ENCODE measurements at regions not wholly inside any gene's neighbourhood (a gene's known extent, or its start where the extent isn't known, plus 50 kb on each side); places are given as distances from the start of the nearest gene placed in this dataset.
A peak's percentile ranks its signal among the peaks of the same experiment; 100 is the strongest.

DNA sequence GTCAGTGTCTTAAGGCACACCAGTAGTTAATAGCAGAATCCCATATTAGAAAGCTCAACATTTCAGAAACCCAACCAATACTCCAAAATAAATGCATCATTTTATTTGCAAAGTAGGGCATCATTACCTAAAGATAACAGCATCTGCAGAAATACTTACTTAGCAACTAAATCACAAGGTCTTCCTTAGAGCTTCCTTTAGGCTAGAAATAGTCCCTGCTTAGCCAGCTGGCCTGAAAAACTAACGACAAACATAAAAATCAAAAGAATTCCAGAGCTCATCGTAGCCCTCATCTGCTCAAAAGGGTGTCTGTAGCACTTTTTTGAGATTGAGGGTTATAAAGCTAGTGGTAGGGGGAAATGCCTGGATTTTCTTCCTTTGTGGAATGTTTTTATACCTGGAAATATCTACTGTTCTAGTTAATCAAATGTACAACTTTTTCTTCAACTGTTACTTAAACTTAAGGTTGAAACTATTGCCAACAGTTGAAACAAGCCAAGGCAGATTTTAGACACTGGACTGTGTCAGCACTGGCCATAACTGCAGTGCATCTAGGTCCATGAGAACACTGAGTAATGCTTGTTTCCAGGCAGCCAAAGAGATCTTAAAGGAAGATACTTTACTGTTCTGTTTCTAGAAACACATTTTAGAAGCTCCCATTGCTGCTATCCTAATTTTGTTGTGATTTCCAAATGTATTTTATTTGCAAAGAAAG, 129.4 kb upstream of the RASA1 start:
- no peak for DNase-seq (ENCODE audit: low read depth)

DNA sequence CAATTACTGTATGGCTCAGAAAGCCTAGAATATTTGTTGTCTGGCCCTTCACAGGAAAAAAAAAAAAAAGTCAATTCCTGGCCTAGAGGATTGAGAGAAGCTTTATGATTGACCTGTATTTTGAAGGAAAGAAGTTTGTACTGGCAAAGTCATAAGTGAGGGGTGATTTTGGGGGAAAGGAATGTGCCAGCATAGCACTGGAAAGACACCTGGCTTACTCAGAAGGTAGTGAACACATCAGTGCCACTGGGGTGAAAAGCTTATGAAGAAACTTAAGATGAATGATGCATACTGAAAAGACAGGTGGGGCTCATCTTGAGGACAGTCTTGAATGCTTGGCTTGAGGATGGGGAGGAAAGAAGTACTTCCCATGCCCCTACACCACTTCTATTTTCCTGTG, 127.9 kb upstream of the RASA1 start:
- no peak for DNase-seq (ENCODE audit: low read depth)

DNA sequence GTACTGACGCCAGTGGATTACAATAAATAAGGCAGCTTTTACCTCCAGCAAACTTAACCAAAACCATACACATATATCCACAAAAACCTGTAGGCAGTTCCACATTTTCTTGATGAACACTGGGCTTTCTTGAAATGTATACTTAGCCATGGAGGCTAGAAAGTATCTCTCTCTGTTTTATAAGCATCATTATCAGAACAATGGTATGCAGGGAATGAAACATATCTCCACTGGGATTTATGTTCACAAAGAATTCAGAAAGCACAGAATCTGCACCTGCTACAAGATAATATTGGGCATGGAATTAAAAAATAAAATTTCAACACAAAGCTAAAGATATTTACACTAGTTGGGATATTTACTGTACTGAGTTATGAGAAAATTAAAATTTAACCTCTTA, 126.1 kb upstream of the RASA1 start:
- DNase-seq (ENCODE audit: low read depth), result no peak

DNA sequence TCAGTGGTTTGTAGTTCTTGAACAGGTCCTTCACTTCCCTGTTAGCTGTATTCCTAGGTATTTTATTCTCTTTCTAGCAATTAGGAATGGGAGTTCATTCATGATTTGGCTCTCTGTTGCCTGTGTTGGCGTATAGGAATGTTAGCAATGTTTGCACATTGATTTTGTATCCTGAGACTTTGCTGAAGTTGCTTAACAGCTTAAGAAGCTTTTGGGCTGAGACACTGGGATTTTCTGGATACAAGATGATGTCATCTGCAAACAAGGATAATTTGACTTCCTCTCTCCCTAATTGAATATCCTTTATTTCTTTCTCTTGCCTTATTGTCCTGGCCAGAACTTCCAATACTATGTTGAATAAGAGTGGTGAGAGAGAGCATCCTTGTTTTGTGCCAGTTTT, 121.8 kb upstream of the RASA1 start:
- DNase-seq (ENCODE audit: low read depth), result peak; percentile 47

DNA sequence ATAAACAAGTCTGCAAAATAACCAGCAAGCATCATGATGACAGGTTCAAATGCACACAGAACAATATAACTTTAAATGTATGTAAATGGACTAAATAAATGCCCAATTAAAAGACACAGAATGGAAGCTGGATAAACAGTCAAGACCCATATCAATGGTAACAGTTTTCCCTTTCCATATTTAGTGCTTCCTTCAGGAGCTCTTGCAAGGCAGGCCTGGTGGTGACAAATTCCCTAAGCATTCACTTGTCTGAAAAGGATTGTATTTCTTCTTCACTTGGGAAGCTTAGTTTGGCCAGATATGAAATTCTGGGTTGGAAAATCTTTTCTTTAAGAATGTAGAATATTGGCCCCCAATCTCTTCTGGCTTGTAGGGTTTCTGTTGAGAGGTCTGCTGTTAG, 120.2 kb upstream of the RASA1 start:
- DNase-seq (ENCODE audit: low read depth), result peak; percentile 40

DNA sequence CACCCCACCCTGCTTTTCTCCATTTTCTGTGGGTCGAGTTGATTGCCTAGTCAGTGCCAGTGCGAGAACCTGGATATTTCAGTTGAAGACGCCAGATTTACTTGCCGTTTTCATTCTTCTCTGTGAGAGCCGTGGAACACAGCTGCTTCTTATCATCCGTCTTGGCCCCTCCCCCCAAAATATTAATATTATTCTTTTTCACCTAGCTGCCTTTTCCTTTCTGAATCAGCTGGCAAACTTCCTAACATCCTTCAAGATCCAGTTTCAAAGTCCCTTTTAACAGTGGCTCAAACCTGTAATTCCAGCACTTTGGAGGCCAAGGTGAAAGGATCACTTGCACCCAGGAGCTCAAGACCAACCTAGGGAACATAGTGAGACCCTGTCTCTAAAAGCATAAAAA, 117.1 kb upstream of the RASA1 start:
- peak; percentile 24 for DNase-seq (ENCODE audit: low read depth)

DNA sequence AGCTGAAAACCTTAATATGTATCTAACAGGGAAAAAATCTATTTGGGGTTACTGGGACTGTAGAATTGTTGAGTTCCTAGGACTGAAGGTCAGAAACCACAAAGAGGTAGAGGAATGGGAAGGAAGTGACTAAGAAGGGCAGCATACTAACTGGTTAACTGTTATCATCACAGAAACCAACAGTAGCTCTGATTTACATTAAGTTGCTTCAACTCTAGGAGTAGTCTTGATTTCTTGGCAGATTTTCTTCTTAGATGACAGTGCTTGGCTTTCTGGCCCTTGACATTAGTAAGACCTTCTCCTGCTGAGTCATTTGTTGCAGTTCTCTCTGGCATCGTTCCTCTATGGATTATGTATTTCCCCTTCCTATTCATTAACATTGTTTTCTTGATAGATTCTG, 116.1 kb upstream of the RASA1 start:
- peak; percentile 99 for DNase-seq (ENCODE audit: low read depth)

DNA sequence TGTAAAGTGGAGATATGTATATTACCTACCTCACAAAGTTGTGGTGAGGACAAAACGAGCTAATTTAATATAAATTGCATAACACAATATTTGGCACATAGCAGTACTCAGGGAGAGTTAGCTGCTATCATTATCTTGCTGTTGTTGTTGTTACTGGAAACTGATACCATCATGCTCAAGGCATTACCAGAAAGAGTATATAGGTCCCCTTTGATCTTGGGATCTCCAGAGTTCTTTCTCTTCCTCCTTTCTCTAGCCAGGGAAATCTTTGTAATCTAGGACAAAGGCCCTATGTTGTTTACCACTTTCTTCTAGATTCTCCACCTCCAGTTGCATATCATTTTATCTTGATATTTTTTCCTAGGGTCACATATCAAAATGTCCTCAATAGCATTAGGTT, 114.8 kb upstream of the RASA1 start:
- DNase-seq (ENCODE audit: low read depth), result no peak

DNA sequence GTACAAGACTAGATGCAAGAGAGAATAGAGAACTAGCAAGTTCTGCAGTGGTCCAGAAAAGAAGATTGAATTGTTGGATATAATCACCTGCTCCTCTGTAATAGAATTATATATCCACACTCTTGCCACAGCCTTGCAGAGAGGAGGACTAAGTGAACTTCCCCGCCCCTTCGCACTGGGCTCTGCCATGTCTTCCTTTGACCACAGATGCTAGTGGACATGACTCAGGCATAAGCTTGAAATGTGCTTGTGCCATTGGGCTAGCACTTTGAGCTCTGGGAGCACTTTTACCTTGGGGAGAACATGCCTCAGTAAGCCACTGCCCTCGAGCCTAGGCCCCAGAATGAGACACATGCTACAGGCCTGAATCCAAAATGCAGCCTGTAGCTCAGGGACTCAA, 113.5 kb upstream of the RASA1 start:
- DNase-seq (ENCODE audit: low read depth), result peak; percentile 29

DNA sequence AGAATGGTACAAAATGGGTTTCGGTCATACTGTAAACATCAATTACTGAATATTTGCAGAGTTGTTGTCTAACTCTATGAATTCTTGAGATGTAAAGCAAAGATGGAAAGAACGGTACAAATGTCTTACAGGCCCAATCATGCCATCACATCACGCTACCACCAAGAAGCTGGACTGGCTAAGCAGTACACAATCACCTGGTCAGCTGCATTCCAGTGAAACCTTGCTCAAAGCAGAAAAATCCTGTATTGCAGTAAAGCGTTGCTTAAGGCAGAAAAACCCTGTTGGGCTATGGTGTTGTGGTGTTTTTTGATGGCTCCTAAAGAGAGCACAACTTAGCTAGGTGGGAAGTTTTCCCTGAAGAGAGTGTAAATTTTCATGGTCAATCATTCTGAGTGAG, 112.6 kb upstream of the RASA1 start:
- no peak for DNase-seq (ENCODE audit: low read depth)

DNA sequence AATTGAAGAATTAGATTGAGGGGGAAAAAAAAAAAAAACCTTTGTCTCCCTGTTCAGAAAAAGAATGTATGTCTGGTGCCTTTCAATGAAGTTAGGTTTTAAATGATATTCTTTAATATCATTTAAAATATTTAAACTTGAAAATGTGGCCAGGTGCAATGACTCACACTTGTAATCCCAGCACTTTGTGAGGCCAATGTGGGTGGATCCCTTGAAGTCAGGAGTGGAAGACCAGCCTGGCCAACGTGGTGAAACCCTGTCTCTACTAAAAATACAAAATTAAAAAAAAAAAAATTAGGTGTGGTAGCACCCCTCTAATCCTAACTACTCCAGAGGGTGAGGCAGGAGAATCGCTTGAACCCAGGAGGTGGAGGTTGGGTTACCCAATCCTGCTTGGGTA, 111.1 kb upstream of the RASA1 start:
- no peak for DNase-seq (ENCODE audit: low read depth)

DNA sequence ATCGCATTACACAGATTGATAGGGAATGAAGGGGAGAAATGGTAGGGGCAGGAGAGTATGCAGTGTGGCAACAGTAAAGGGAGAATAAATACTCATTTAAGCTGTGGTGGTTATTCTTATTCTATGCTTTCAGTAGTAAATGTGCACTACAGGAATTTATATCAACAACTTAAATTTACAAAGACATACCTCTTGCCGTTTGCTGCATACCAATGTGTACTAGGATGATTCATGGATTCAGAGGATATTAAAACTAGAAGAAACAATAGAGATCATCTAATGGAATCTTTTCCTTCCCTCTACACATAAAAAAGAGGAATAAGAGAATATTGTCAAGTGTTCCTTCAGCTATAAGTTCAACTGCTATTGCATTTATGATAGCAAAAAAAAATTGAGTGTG, 103.3 kb upstream of the RASA1 start:
- peak; percentile 32 for DNase-seq (ENCODE audit: low read depth)

DNA sequence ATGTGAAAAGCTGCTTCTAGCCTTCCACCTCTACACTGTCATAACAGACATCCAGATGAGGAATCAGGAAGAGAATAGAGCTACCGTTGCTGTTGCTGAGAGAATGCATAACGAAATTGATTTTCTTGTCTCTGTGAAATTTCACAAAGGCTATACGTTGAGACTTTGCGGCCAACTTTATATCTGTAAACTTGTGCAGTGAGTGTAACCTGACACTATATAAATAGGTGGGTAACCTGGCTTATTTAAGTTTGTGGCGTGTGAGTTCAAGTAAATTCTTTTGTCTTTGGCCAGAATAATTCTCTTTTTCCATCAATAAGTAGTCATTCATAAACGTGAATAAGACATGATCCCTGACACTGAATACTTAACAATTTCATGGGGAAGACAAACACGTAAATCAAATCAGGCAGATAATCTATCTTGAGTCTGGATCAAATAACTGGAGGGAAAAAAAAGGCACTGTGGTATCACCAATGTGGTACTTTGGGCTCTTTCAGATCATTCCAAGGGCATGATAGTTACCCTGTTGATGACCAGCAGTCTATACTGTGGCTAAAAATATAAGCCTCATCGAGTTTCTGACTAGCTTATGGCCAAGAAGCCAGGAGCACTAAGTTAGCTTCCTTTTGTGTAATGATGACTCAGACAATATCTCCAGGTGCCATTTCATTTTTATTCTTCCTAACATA, 98.2 kb upstream of the RASA1 start:
- peak; percentile 27 for DNase-seq (ENCODE audit: low read depth)

DNA sequence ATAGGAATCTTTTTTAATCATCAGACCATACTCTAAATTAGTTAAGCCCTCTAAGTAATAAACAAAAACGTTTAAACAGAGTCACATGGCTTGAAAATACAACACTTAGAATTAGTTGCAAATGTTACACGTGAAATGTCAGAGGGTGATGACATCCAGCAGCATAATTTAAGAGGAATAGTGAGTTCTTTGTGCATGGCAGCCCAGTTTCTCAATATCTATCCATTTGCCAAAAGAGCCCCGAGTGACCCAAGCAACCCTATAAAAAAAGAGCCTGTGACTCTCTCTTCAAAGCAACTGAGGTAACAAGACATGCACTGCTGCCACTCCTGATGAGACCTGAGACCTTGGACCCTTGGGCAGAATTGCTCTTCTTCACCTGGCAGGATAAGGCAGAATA, 96.9 kb upstream of the RASA1 start:
- no peak for DNase-seq (ENCODE audit: low read depth)

DNA sequence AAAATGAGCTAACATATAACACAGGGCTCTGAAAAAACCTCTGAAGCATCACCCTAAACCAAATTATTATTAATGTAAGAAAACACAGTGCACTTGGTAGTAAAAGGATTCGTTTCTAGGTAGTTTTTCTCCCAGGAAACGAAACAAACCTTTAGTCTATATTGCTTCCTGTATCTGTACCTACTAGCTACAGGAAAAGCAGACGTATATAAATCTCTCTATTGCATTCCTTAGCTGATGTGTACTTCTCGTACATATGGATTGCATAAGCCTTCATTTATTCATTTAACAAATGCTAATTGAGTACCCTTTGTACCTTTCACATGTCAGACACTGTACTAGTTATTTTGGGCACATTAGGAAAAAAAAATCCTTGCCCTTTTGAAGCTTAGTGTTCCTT, 85.0 kb upstream of the RASA1 start:
- no peak for DNase-seq (ENCODE audit: low read depth)

DNA sequence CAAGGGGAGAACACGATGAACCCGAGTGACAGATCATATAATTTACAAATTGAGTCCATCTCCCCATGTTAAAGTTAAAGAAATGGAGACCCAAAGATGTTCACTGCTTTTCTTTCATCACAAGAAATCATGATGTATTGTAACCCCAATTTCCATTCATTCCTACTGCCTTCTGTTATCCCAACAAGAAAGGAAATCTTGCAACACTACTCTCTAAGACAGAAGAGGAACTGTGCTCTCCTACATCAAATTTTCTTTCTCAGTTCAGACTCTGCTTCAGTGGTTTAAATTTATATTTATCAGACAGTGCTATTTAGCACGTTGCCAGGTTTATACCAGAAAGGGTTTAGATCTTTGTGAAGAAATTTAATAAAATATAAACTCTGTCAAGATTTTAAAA, 83.8 kb upstream of the RASA1 start:
- no peak for DNase-seq (ENCODE audit: low read depth)

DNA sequence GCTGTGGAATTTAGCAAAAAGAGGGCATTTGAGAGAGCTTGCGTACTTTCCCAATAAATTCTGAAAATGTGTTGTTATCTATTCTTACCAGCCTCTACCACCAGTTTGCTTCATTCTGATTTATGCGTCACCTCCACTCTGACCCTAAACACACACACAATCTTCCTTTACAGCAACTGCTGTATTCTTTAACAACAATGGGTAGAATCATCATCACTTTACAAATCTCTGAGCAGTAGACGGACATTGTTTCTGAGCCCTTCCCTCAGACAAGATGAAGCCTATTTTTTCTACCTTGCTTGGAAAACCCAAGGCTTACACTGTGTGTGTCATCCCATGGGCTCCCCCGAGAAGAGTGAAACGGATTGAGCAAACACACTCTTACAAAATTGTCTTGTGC, 83.1 kb upstream of the RASA1 start:
- DNase-seq (ENCODE audit: low read depth), result no peak

DNA sequence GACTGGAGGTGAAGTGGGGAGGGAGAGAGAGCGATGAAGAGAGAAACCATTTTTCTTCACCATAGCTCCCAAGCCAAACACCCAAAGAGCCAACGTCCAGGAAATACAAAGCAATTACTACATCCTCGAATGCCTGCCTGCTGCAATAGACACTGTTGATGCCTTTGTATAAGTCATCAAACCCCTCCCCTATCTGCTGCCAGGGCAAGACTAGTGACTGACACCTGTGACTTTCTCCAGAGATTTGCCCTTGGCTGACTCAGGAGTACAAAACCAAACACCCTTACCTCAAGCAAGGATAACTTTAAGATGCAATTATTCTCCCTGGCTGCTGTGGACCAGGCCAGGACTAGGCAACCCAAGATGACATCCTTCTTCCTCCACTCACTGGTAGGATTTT, 81.8 kb upstream of the RASA1 start:
- no peak for DNase-seq (ENCODE audit: low read depth)

DNA sequence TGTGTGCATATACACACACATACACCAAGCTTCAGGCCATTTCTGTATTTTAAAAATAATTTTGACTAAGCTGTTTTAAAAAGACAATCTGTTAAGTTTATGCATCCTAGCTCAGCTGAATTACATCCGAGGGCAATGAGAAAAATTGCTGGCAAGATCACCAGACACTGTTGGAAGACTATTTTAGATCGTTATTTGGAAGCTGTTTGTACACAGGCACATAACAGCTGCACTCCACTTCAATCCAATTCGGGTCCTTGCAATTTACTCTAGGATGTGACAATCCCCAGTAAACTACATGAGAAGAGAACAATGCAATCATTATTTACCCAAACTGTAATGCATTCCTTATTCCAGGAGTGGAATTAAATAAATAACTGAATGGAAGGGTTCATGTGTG, 79.3 kb upstream of the RASA1 start:
- DNase-seq (ENCODE audit: low read depth), result no peak

DNA sequence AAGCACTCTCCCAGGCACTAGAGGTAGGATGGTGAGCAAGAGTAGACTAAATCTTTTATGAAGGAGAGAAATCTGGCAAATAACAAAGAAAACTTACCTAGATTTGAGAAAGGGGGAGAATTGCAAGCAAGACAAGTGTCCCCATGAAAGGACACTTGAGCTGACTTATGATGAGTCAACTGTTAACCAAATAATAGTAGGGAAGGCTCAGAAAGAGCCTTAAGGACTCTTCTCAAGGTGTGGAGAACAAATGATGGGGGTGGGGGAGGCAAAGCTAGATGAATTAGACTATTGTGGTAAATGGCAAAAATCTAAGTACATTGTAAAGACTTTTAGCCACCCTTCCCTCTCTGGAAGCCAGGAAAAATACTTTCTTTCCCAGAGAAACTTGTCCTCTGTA, 77.6 kb upstream of the RASA1 start:
- DNase-seq (ENCODE audit: low read depth), result no peak

DNA sequence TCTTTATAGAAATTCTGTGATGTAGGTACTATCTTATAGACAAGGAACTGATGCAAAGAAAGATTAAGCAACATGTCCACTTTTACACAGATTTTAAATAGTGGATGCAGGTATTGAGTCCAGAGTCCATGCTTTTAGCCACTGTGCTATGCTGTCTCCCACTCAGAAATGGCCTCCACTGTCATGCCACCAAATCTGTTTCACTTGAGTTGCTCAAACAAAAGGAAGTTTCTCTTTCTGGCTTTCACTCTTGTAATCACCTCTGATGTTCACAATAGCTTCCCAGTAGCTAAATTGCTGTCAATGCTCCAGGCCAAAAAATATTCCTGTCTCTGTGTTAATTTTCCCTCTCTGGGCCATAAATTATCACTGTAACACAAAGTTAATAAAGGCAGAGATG, 77.0 kb upstream of the RASA1 start:
- DNase-seq (ENCODE audit: low read depth), result no peak

DNA sequence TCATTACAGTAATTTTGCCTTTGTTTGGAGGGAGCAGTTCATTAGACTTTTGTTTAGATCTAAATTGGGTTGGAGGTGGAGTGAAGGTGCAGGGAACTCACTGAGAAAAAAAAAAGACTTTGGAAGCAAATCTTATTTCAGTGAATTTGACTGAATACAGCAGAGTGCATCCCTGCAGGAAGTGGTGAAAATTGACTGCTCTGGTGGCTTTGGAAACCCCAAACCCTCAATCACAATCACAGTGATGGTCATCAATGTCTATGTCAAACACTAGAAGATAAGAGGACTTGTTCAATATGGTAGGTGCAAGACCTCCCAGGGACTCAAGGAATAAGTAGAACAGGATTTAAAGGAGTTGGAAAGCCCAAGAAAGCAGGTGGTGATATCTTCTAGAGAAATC, 76.0 kb upstream of the RASA1 start:
- DNase-seq (ENCODE audit: low read depth), result no peak

DNA sequence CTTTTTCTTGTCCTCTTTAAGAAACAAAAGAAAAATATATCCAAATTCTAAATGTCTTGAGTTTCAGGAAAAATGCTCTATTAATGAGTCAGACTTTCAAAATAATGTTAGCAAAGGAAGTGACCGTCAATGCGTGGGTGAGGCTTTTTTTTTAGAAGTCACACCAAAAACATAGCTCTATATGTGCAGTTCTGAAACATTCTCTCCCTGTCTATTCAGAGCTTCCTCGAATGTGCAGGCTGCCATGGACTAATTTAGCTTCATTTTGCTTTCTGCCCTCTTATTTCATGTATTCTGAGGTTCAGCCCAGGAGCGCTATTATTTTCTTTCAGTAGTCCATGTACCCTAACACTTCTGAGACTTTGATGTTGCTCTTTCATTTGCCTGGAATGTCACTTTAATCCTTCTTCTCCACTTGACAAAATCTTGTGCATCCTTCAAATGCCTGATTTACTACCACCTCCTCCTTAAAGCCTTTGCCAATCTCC, 72.5 kb upstream of the RASA1 start:
- DNase-seq (ENCODE audit: low read depth), result peak; percentile 79

DNA sequence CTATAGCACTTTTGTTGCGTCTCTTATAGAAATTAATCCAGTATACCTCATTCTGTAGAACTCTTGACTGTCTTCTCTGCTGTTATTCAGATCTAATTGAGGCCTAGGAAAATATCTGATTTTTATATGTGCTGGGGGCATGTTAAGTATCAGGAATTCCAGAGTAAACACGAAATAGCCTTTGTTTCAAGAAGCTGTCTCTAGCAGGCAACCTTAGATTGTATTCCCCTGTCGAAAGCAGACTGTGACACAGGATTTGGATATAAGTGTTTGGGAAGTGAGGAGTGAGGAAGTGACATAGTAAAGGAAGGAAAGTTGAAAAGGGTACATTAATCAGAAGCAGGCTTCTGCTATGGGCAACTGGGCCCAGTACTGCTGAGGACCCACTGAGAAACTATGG, 72.1 kb upstream of the RASA1 start:
- DNase-seq (ENCODE audit: low read depth), result peak; percentile 33

Data from ELR (cell line).